Endothelial cell of umbilical vein (primary cell): ENCODE measurements at regions not wholly inside any gene's neighbourhood (a gene's known extent, or its start where the extent isn't known, plus 50 kb on each side); places are given as distances from the start of the nearest gene placed in this dataset.
"Not testable (repeated sequence)": the region's sequence is repeated elsewhere in the genome, so short reads cannot be mapped to it uniquely, and the experiment has no call there.

Experiments
- BruUV-seq: library from RNA; stranded (reverse); fragments of 400-500 nt; replicated peaks from 2 replicates; lab custom pipeline; 2021; lab: Mats Ljungman, UMichigan
- CTCF ChIA-PET: fragments of 300-600, 350-600 bp; sonication (Branson Sonifier 250); formaldehyde crosslinking; loops from one replicate; lab custom pipeline; 2021; ENCODE audit warnings: antibody characterized with exemption, inconsistent platforms; lab: Charles Lee
- POLR2A ChIA-PET: fragments of 300-600, 350-600 bp; sonication (Branson Sonifier 250); formaldehyde crosslinking; loops from one replicate; lab custom pipeline; 2021; ENCODE audit warnings: antibody characterized with exemption, inconsistent platforms; lab: Charles Lee
- DNase-seq: peaks from one replicate; pipeline ENCODE4 v3.0.0-alpha.2; 2011; ENCODE audit warnings: low read depth, low spot score
- FAIRE-seq: peaks from 2 replicates; lab custom pipeline; 2011; peaks lifted over from hg19 to GRCh38; lab: Jason Lieb, UNC
- H2AFZ ChIP-seq: 2 replicates; pipeline ENCODE4 v1.6.0; 2012; ENCODE audit warnings: low read depth, low read length, control low read depth, inconsistent platforms
- H3K27ac ChIP-seq: 2 replicates; pipeline ENCODE4 v1.5.1; 2011; ENCODE audit warnings: low read depth, mild to moderate bottlenecking, control low read depth, low read length, moderate library complexity; ENCODE audit not compliant: insufficient read depth
- H3K27me3 ChIP-seq, 2 experiments: 2 replicates each; pipeline versions ENCODE4 v1.6.0 to v1.6.1; 2011; ENCODE audit warnings: low read length in 2 of 2, mixed read lengths in 1 of 2; ENCODE audit not compliant: control insufficient read depth in 2 of 2, insufficient read depth in 2 of 2
- H3K36me3 ChIP-seq, 2 experiments: 2 replicates in 1 of 2; 3 replicates in 1 of 2; pipeline ENCODE4 v1.5.1; 2011; ENCODE audit warnings: low read length in 2 of 2, mild to moderate bottlenecking in 1 of 2, moderate library complexity in 1 of 2; ENCODE audit not compliant: control insufficient read depth in 2 of 2, insufficient read depth in 2 of 2; ENCODE audit errors: extremely low read depth in 1 of 2
- H3K4me1 ChIP-seq: 3 replicates; pipeline ENCODE4 v1.5.1; 2011; ENCODE audit warnings: mild to moderate bottlenecking, low read length; ENCODE audit not compliant: control insufficient read depth, insufficient read depth; ENCODE audit errors: extremely low read depth
- H3K4me2 ChIP-seq: 2 replicates; pipeline ENCODE4 v1.6.1; 2011; ENCODE audit warnings: low read length, control low read depth, mixed read lengths; ENCODE audit not compliant: insufficient read depth
- H3K4me3 ChIP-seq, 3 experiments: fragments of 200-600 bp in 1 of 3; sonication (generic), shearing (Covaris generic) in 1 of 3; replicated peaks in 1 of 3; 2 replicates each; pipeline ENCODE4 v1.5.1; 2011 to 2016; ENCODE audit warnings: control low read depth in 3 of 3, low read length in 3 of 3, mild to moderate bottlenecking in 2 of 3, inconsistent platforms in 1 of 3, low read depth in 1 of 3, moderate library complexity in 1 of 3; ENCODE audit not compliant: insufficient read depth in 1 of 3
- H3K79me2 ChIP-seq: 2 replicates; pipeline ENCODE4 v1.6.0; 2012; ENCODE audit warnings: low read length, inconsistent platforms; ENCODE audit not compliant: control insufficient read depth, insufficient read depth
- H3K9ac ChIP-seq: replicated peaks from 2 replicates; pipeline ENCODE3; 2011; ENCODE audit warnings: low read length, control low read depth; ENCODE audit not compliant: insufficient read depth; ENCODE audit errors: extremely low read depth
- H3K9me1 ChIP-seq: replicated peaks from 3 replicates; pipeline ENCODE4 v1.6.0; 2011; ENCODE audit warnings: mild to moderate bottlenecking, low read length; ENCODE audit not compliant: control insufficient read depth, insufficient read depth; ENCODE audit errors: extremely low read depth
- H3K9me3 ChIP-seq: replicated peaks from 2 replicates; pipeline ENCODE4 v1.5.1; 2012; ENCODE audit warnings: low read length, inconsistent platforms; ENCODE audit not compliant: control insufficient read depth, insufficient read depth
- H4K20me1 ChIP-seq: replicated peaks from 2 replicates; pipeline ENCODE3; 2011; ENCODE audit warnings: mild to moderate bottlenecking, low read length; ENCODE audit not compliant: control insufficient read depth, insufficient read depth; ENCODE audit errors: extremely low read depth
- CTCF ChIP-seq, 2 donors: IDR thresholded peaks; 1 replicate in 1 of 2; 2 replicates in 1 of 2; pipeline ENCODE4 v1.5.1; 2011; ENCODE audit warnings: low read length in 2 of 2, mild to moderate bottlenecking in 2 of 2, moderate library complexity in 2 of 2, control low read depth in 1 of 2, inconsistent platforms in 1 of 2, low read depth in 1 of 2; ENCODE audit not compliant: insufficient read depth in 1 of 2; ENCODE audit errors: extremely low read depth in 1 of 2
- EZH2 ChIP-seq: IDR thresholded peaks from 2 replicates; pipeline ENCODE4 v1.6.1; 2012; ENCODE audit warnings: borderline replicate concordance, low read depth, mild to moderate bottlenecking, moderate library complexity, low read length, inconsistent platforms; ENCODE audit not compliant: severe bottlenecking
- FOS ChIP-seq: IDR thresholded peaks from 2 replicates; pipeline ENCODE4 v1.6.1; 2011; ENCODE audit warnings: mild to moderate bottlenecking, low read length, moderate library complexity, borderline replicate concordance; ENCODE audit not compliant: insufficient read depth
- GATA2 ChIP-seq: IDR thresholded peaks from 2 replicates; pipeline ENCODE4 v1.7.0; 2011; ENCODE audit warnings: low read depth, mild to moderate bottlenecking, moderate library complexity, mixed read lengths, low read length; ENCODE audit not compliant: insufficient read length, insufficient read depth
- JUN ChIP-seq: IDR thresholded peaks from 2 replicates; pipeline ENCODE4 v1.6.1; 2011; ENCODE audit warnings: borderline replicate concordance, low read depth; ENCODE audit not compliant: insufficient read length, insufficient read depth
- MAX ChIP-seq: IDR thresholded peaks from 2 replicates; pipeline ENCODE4 v1.6.1; 2011; ENCODE audit not compliant: insufficient read depth, insufficient read length
- MYC ChIP-seq: IDR thresholded peaks from one replicate; pipeline ENCODE4 v1.6.1; 2011; ENCODE audit warnings: mild to moderate bottlenecking, low read depth, low read length
- POLR2A ChIP-seq: IDR thresholded peaks from 2 replicates; pipeline ENCODE4 v1.6.1; 2012; ENCODE audit warnings: low read depth, mild to moderate bottlenecking, control low read depth, low read length
- POLR2AphosphoS5 ChIP-seq: IDR thresholded peaks from 2 replicates; pipeline ENCODE4 v1.6.1; 2012; ENCODE audit warnings: low read depth, mild to moderate bottlenecking, control low read depth, low read length, moderate library complexity; ENCODE audit not compliant: insufficient read depth
- dilution Hi-C: fragments of 300-500 bp; cut with MboI; formaldehyde crosslinking; loops from one replicate; pipeline ENCODE4 v1.15.0; 2019; ENCODE audit warnings: low sequenced_read_pairs; ENCODE audit not compliant: extremely low pct_ligation_motif_present
- intact Hi-C: fragments of 100-400 bp; cut with micrococcal nuclease; formaldehyde crosslinking; loops from one replicate; pipeline ENCODE4 v1.10.0; 2022

- no TSS peak for BruUV-seq
- Histone ChIP-seq H3K79me2 (no peaks in the 10 kb centered on the region), H3K36me3 (no peaks in the 10 kb centered on the region), H3K4me3 (no peak overlapping the region), H3K4me2 (no peak overlapping the region), H3K4me1 (no peaks in the 10 kb centered on the region), H3K9me3 (peaks cover 8% of the 10 kb centered on the region), H4K20me1 (no peaks in the 10 kb centered on the region), H3K27me3 (no peaks in the 10 kb centered on the region), H3K27ac (no peak overlapping the region), H3K9me1 (no peaks in the 10 kb centered on the region), H3K9ac (no peak overlapping the region), H2AFZ (no peak overlapping the region)
- ChIA-PET POLR2A (no interaction called here), CTCF (no interaction called here)
- DNase-seq (no peak), FAIRE-seq (no peak)
- TF ChIP-seq MAX (no peak), JUN (no peak), MYC (no peak), FOS (no peak), EZH2 (no peak), GATA2 (no peak), POLR2A (no peak), CTCF (IDR thresholded peaks at IDR 0.05; ENCODE audit: extremely low read depth in 1 of 2, insufficient read depth in 1 of 2, low read depth in 1 of 2, low read length in 2 of 2) (no peak), POLR2AphosphoS5 (no peak)
- dilution Hi-C loops (no loop called here), intact Hi-C loops (no loop called here)
Observed at GRCh38 chr3:18703798-18704197, 278.7 kb upstream of the SATB1 start.

- CTCF ChIA-PET, BruUV-seq, H3K27ac ChIP-seq, H3K79me2 ChIP-seq, H2AFZ ChIP-seq, H3K4me3 ChIP-seq, POLR2A ChIA-PET, FAIRE-seq, intact Hi-C loops, H3K4me2 ChIP-seq, H3K4me1 ChIP-seq, H3K9me3 ChIP-seq, DNase-seq, H3K27me3 ChIP-seq, H3K9me1 ChIP-seq, H4K20me1 ChIP-seq, H3K36me3 ChIP-seq, dilution Hi-C loops, H3K9ac ChIP-seq: not testable (repeated sequence)
Observed at GRCh38 chr3:18693588-18694329, 268.6 kb upstream of the SATB1 start.
